Stromal cell of bone marrow (primary cell): ENCODE measurements at regions not wholly inside any gene's neighbourhood (a gene's known extent, or its start where the extent isn't known, plus 50 kb on each side); places are given as distances from the start of the nearest gene placed in this dataset.
A peak's percentile ranks its signal among the peaks of the same experiment; 100 is the strongest.
"Not testable (repeated sequence)": the region's sequence is repeated elsewhere in the genome, so short reads cannot be mapped to it uniquely, and the experiment has no call there.

ENCODE experiments used
- DNase-seq: peaks from one replicate; pipeline ENCODE4 v3.0.0-alpha.2; 2012; ENCODE audit warnings: low read depth

GRCh38 chrX:138931212-138931611, 219.7 kb upstream of the FGF13 start:
- no peak for DNase-seq

- no peak for DNase-seq
Measured at GRCh38 chrX:138930583-138930945, 219.0 kb upstream of the FGF13 start.

GRCh38 chrX:138929926-138930582, 218.5 kb upstream of the FGF13 start:
- DNase-seq, result no peak

- no peak for DNase-seq
Measured at GRCh38 chrX:138928737-138929459, 217.4 kb upstream of the FGF13 start.

- peak; percentile 75 for DNase-seq
Measured at GRCh38 chrX:138925330-138925729, 213.8 kb upstream of the FGF13 start.

- no peak for DNase-seq
Measured at GRCh38 chrX:138923805-138924204, 212.3 kb upstream of the FGF13 start.

- no peak for DNase-seq
Measured at GRCh38 chrX:138921031-138921430, 209.5 kb upstream of the FGF13 start.

GRCh38 chrX:138917781-138918180, 206.3 kb upstream of the FGF13 start:
- peak; percentile 16 for DNase-seq

GRCh38 chrX:138914767-138915166, 203.2 kb upstream of the FGF13 start:
- peak; percentile 18 for DNase-seq

GRCh38 chrX:138908577-138908976, 197.1 kb upstream of the FGF13 start:
- DNase-seq, result no peak

- no peak for DNase-seq
Measured at GRCh38 chrX:138897621-138898492, 186.3 kb upstream of the FGF13 start.

- no peak for DNase-seq
Measured at GRCh38 chrX:138890491-138890890, 179.0 kb upstream of the FGF13 start.

- DNase-seq, result no peak
Measured at GRCh38 chrX:138889149-138889548, 177.6 kb upstream of the FGF13 start.

GRCh38 chrX:138886769-138887168, 175.3 kb upstream of the FGF13 start:
- DNase-seq, result no peak

- peak; percentile 9 for DNase-seq
Measured at GRCh38 chrX:138885886-138886285, 174.4 kb upstream of the FGF13 start.

GRCh38 chrX:138880293-138880692, 168.8 kb upstream of the FGF13 start:
- DNase-seq, result not testable (repeated sequence)

GRCh38 chrX:138877746-138878145, 166.2 kb upstream of the FGF13 start:
- no peak for DNase-seq

- no peak for DNase-seq
Measured at GRCh38 chrX:138875472-138875871, 164.0 kb upstream of the FGF13 start.

GRCh38 chrX:138874271-138874935, 162.9 kb upstream of the FGF13 start:
- DNase-seq, result no peak

- not testable (repeated sequence) for DNase-seq
Measured at GRCh38 chrX:138873640-138874039, 162.1 kb upstream of the FGF13 start.

- no peak for DNase-seq
Measured at GRCh38 chrX:138872537-138872936, 161.0 kb upstream of the FGF13 start.

- DNase-seq, result no peak
Measured at GRCh38 chrX:138871739-138872138, 160.2 kb upstream of the FGF13 start.
